CD14-positive monocyte (primary cell): ENCODE measurements at regions not wholly inside any gene's neighbourhood (a gene's known extent, or its start where the extent isn't known, plus 50 kb on each side); places are given as distances from the start of the nearest gene placed in this dataset.
"Not testable (repeated sequence)": the region's sequence is repeated elsewhere in the genome, so short reads cannot be mapped to it uniquely, and the experiment has no call there.

Source experiments
- DNase-seq, 3 donors: peaks; one replicate each; pipeline ENCODE4 v3.0.0-alpha.2; 2011 to 2022
- H2AFZ ChIP-seq: 2 replicates; pipeline ENCODE4 v1.6.0; 2012; ENCODE audit warnings: mild to moderate bottlenecking, low read depth, low read length, inconsistent platforms; ENCODE audit not compliant: insufficient read depth, poor library complexity, severe bottlenecking
- H3K27ac ChIP-seq, 2 donors: 1 replicate in 1 of 2; 2 replicates in 1 of 2; pipeline ENCODE4 v1.5.1; 2012 to 2013; ENCODE audit warnings: low read length in 2 of 2, control low read depth in 1 of 2, inconsistent platforms in 1 of 2, low read depth in 1 of 2, mild to moderate bottlenecking in 1 of 2
- H3K27me3 ChIP-seq, 2 donors: one replicate each; pipeline versions ENCODE4 v1.6.0 to v1.6.1; 2011 to 2013; ENCODE audit warnings: low read length in 2 of 2; ENCODE audit not compliant: control insufficient read depth in 2 of 2, insufficient read depth in 2 of 2
- H3K36me3 ChIP-seq, 2 donors: replicated peaks in 1 of 2; 1 replicate in 1 of 2; 2 replicates in 1 of 2; pipeline versions ENCODE4 v1.5.1 to v1.6.1; 2012 to 2013; ENCODE audit warnings: low read length in 2 of 2, control low read depth in 1 of 2, inconsistent platforms in 1 of 2, mild to moderate bottlenecking in 1 of 2; ENCODE audit not compliant: insufficient read depth in 2 of 2, control insufficient read depth in 1 of 2
- H3K4me1 ChIP-seq, 2 donors: 1 replicate in 1 of 2; 2 replicates in 1 of 2; pipeline versions ENCODE4 v1.5.1 to v1.6.1; 2012 to 2013; ENCODE audit warnings: low read length in 2 of 2, control low read depth in 1 of 2, inconsistent platforms in 1 of 2, mild to moderate bottlenecking in 1 of 2, moderate library complexity in 1 of 2; ENCODE audit not compliant: insufficient read depth in 2 of 2, control insufficient read depth in 1 of 2
- H3K4me2 ChIP-seq: replicated peaks from 2 replicates; pipeline ENCODE3; 2012; ENCODE audit warnings: low read length, moderate library complexity, mild to moderate bottlenecking; ENCODE audit not compliant: poor library complexity, severe bottlenecking; ENCODE audit errors: extremely low read depth
- H3K4me3 ChIP-seq, 3 experiments: fragments of 200-600 bp in 1 of 3; sonication (generic) in 1 of 3; replicated peaks in 1 of 3; 1 replicate in 2 of 3; 2 replicates in 1 of 3; pipeline ENCODE4 v1.5.1; 2011 to 2013; ENCODE audit warnings: low read length in 3 of 3, mild to moderate bottlenecking in 3 of 3, control low read depth in 2 of 3, low read depth in 2 of 3, inconsistent platforms in 1 of 3, moderate library complexity in 1 of 3
- H3K79me2 ChIP-seq: 2 replicates; pipeline ENCODE4 v1.6.0; 2012; ENCODE audit warnings: mild to moderate bottlenecking, control low read depth, inconsistent platforms, low read length, moderate library complexity; ENCODE audit not compliant: insufficient read depth
- H3K9ac ChIP-seq: 2 replicates; pipeline ENCODE4 v1.6.0; 2017; ENCODE audit warnings: low read length, mild to moderate bottlenecking; ENCODE audit not compliant: insufficient read depth, poor library complexity, severe bottlenecking
- H3K9me3 ChIP-seq, 2 donors: replicated peaks in 1 of 2; 1 replicate in 1 of 2; 2 replicates in 1 of 2; pipeline versions ENCODE4 v1.5.1 to v1.6.1; 2012 to 2013; ENCODE audit warnings: low read length in 2 of 2, control low read depth in 1 of 2; ENCODE audit not compliant: control insufficient read depth in 1 of 2, insufficient read depth in 1 of 2
- H4K20me1 ChIP-seq: 2 replicates; pipeline ENCODE4 v1.6.0; 2012; ENCODE audit warnings: mild to moderate bottlenecking, low read length, control low read depth, moderate library complexity; ENCODE audit not compliant: insufficient read depth
- H3K27ac Mint-ChIP-seq, 7 donors: one replicate each; pipeline ENCODE4 v1.8.0; 2020; ENCODE audit warnings: mild to moderate bottlenecking in 7 of 7, mixed read lengths in 7 of 7, moderate library complexity in 6 of 7, inconsistent platforms in 2 of 7
- H3K27me3 Mint-ChIP-seq, 3 donors: one replicate each; pipeline ENCODE4 v1.8.0; 2021 to 2022; ENCODE audit warnings: low read depth in 3 of 3, mild to moderate bottlenecking in 3 of 3, mixed read lengths in 3 of 3, moderate library complexity in 3 of 3, inconsistent platforms in 1 of 3
- H3K36me3 Mint-ChIP-seq, 2 donors: one replicate each; pipeline ENCODE4 v1.8.0; 2020; ENCODE audit warnings: mixed read lengths in 2 of 2, inconsistent platforms in 1 of 2, mild to moderate bottlenecking in 1 of 2
- H3K4me1 Mint-ChIP-seq: one replicate; pipeline ENCODE4 v1.8.0; 2020; ENCODE audit warnings: mild to moderate bottlenecking, mixed read lengths
- H3K4me3 Mint-ChIP-seq, 2 donors: one replicate each; pipeline ENCODE4 v1.8.0; 2020; ENCODE audit warnings: mild to moderate bottlenecking in 2 of 2, mixed read lengths in 2 of 2, moderate library complexity in 1 of 2
- H3K9me3 Mint-ChIP-seq, 7 donors: one replicate each; pipeline ENCODE4 v1.8.0; 2020 to 2022; ENCODE audit warnings: mixed read lengths in 7 of 7, mild to moderate bottlenecking in 6 of 7, moderate library complexity in 6 of 7, inconsistent platforms in 2 of 7
- WGBS: methylation state at CpG from one replicate; pipeline ENCODE4 v1.1.5; 2013; ENCODE audit warnings: missing lambda C conversion rate; ENCODE audit not compliant: insufficient coverage; 5-methylcytosine and 5-hydroxymethylcytosine counted together
- intact Hi-C, 2 donors: fragments of 100-400 bp; cut with micrococcal nuclease; formaldehyde crosslinking; loops; one replicate each; pipeline versions ENCODE4 v1.15.0 to v1.15.1; 2023

- H3K27ac Mint-ChIP-seq, H3K4me2 ChIP-seq, H3K27me3 Mint-ChIP-seq, H3K27me3 ChIP-seq, H3K36me3 ChIP-seq, H3K9me3 Mint-ChIP-seq, H3K79me2 ChIP-seq, H2AFZ ChIP-seq, H3K9me3 ChIP-seq, H4K20me1 ChIP-seq, DNase-seq, H3K4me1 Mint-ChIP-seq, H3K4me3 Mint-ChIP-seq, intact Hi-C loops, H3K36me3 Mint-ChIP-seq, H3K4me3 ChIP-seq, H3K27ac ChIP-seq, H3K9ac ChIP-seq, H3K4me1 ChIP-seq: not testable (repeated sequence)
- WGBS = no CpG with 5 or more reads among the region's 2 CpGs
Observed at GRCh38 chr16:33965534-33965933, 506.1 kb downstream of the TP53TG3F start.

DNA sequence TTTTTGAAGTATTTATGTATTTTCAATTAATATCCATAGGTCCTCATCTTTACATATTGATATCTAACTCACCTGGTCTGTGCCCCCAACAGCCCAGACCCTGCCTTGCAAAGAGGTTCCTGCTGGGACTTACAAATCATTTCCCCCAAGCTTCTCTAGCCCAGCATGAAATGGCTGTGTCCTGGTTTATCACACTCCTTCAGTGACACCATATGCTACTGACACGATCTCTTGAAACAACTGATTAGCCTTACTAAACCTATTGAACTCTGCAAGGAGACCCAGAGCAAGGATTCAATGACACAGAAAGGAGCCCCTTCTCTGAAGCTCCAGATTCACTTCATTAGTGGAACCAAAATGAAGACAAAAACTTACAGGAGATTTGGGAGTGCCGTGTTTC lies 507.4 kb downstream of the TP53TG3F start:
- H3K4me3 Mint-ChIP-seq, H3K36me3 Mint-ChIP-seq, DNase-seq, H3K9me3 ChIP-seq, H3K27me3 Mint-ChIP-seq, H3K4me3 ChIP-seq, H3K27ac Mint-ChIP-seq, H3K27ac ChIP-seq, H4K20me1 ChIP-seq, H3K79me2 ChIP-seq, H3K4me1 Mint-ChIP-seq, H3K9ac ChIP-seq, H3K4me1 ChIP-seq, H3K4me2 ChIP-seq, H3K36me3 ChIP-seq, H3K27me3 ChIP-seq, H3K9me3 Mint-ChIP-seq, H2AFZ ChIP-seq, intact Hi-C loops: not testable (repeated sequence)
- WGBS = no CpG with 5 or more reads among the region's 2 CpGs

- intact Hi-C loops, H3K27me3 ChIP-seq, H4K20me1 ChIP-seq, H3K27me3 Mint-ChIP-seq, DNase-seq, H3K4me3 ChIP-seq, H3K36me3 ChIP-seq, H3K9me3 Mint-ChIP-seq, H3K4me2 ChIP-seq, H3K36me3 Mint-ChIP-seq, H3K4me1 Mint-ChIP-seq, H3K4me3 Mint-ChIP-seq, H3K79me2 ChIP-seq, H3K9ac ChIP-seq, H3K9me3 ChIP-seq, H3K4me1 ChIP-seq, H2AFZ ChIP-seq, H3K27ac Mint-ChIP-seq, H3K27ac ChIP-seq: not testable (repeated sequence)
- no CpG with 5 or more reads among the region's 8 CpGs for WGBS
Observed at GRCh38 chr16:33974557-33974956, 515.1 kb downstream of the TP53TG3F start.

DNA sequence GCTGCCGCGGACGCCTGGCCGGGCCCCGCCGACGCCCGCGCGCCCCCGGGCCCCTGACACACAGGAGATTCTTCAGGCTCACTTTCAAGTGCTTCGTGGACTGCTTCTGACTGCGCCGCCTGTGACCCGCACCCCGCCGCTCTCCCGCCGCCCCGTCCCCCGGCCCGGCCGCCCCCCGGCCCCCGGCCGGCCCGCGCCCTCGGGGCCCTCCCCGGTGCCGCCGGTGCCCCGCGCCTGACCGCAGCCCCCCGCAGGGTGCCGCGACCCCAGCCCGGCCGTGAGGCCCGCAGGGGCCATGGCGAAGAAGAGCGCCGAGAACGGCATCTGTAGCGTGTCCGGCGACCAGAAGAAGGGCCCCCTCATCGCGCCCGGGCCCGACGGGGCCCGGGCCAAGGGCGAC lies 516.3 kb downstream of the TP53TG3F start:
- H3K4me3 Mint-ChIP-seq, H3K36me3 ChIP-seq, H3K4me1 Mint-ChIP-seq, intact Hi-C loops, H3K4me2 ChIP-seq, H3K9ac ChIP-seq, H3K36me3 Mint-ChIP-seq, H3K4me3 ChIP-seq, H3K9me3 ChIP-seq, H3K27ac Mint-ChIP-seq, H3K4me1 ChIP-seq, H3K27me3 ChIP-seq, H3K27ac ChIP-seq, H3K79me2 ChIP-seq, H4K20me1 ChIP-seq, DNase-seq, H3K9me3 Mint-ChIP-seq, H3K27me3 Mint-ChIP-seq, H2AFZ ChIP-seq: not testable (repeated sequence)
- WGBS = no CpG with 5 or more reads among the region's 55 CpGs

DNA sequence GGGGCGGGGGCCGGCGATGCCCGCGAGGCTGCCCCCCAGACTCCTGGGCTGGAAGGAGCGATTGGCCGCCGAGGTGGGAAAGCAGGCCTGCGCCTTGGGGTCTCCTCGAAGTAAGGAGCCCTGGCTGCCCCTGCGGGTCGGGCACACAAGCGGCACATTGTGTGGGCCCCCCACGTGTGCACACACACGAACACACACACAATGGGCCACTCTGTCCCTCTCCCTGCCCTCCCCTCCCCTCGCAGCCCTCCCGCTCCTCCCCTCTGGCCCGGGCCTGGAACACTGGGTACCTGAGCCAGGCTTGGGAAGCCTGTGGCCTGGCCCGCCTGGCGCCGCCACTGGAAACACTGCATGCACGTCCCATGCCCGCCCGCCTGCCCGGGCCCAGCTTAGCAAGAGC lies 517.1 kb downstream of the TP53TG3F start:
- H2AFZ ChIP-seq, H3K36me3 Mint-ChIP-seq, H3K9me3 ChIP-seq, H3K4me1 Mint-ChIP-seq, H3K4me2 ChIP-seq, H3K4me3 Mint-ChIP-seq, H3K9me3 Mint-ChIP-seq, H3K4me3 ChIP-seq, H4K20me1 ChIP-seq, H3K27ac Mint-ChIP-seq, H3K79me2 ChIP-seq, H3K4me1 ChIP-seq, H3K27me3 ChIP-seq, intact Hi-C loops, H3K9ac ChIP-seq, H3K36me3 ChIP-seq, DNase-seq, H3K27me3 Mint-ChIP-seq, H3K27ac ChIP-seq: not testable (repeated sequence)
- WGBS = 62% methylated on average over 2 of the region's 25 CpGs
